Stimulated activated CD8-positive, alpha-beta memory T cell treated with anti-CD3 and anti-CD28 coated beads, Interleukin-7, amount 100 ng/mL, for 4 hours (primary cell): ENCODE measurements at regions not wholly inside any gene's neighbourhood (a gene's known extent, or its start where the extent isn't known, plus 50 kb on each side); places are given as distances from the start of the nearest gene placed in this dataset.

Experiments
- DNase-seq, 2 donors: peaks; one replicate each; pipeline ENCODE4 v3.0.0-alpha.2; 2020; ENCODE audit warnings: low read depth in 2 of 2

- no peak for DNase-seq
These were observed 1174.8 kb downstream of the MAT2B start for GRCh38 chr5:164680216-164680615.

DNA sequence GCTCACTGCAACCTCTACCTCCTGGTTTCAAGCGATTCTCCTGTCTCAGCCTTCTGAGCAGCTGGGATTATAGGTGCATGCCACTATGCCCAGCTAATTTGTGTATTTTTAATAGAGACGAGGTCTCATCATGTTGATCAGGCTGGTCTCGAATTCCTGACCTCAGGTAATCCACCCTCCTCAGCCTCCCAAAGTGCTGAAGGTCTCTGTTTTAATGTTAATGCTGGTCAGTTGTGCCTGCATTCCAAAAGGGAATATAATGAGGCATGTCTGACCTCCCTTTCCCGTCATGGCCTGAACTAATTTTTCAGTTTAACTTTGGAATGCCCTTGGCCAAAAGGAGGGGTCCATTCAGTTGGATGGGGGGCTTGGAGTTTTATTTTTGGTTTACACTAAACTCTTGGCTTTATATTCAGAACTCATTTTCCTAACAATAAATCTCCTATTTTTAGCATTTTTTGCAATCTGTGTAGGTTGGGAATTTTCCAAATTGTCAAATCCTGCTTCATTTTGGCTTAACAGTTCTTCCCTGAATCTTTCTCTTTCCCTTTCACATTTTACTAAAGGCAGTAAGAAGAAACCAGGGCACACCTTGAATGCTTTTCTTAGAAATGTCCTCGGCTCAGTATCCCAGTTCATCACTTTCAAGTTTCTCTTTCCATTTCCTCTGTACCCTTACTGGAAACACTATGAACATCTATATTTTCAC is 1175.5 kb downstream of the MAT2B start:
- DNase-seq, result no peak

- no peak for DNase-seq
These were observed 1182.0 kb downstream of the MAT2B start for GRCh38 chr5:164687391-164687790.

- no peak for DNase-seq
These were observed 1183.0 kb downstream of the MAT2B start for GRCh38 chr5:164688437-164688836.

GRCh38 chr5:164708831-164709230 is 1203.4 kb downstream of the MAT2B start:
- DNase-seq, result no peak

- DNase-seq, result no peak
These were observed 1208.3 kb downstream of the MAT2B start for GRCh38 chr5:164713682-164714081.

DNA sequence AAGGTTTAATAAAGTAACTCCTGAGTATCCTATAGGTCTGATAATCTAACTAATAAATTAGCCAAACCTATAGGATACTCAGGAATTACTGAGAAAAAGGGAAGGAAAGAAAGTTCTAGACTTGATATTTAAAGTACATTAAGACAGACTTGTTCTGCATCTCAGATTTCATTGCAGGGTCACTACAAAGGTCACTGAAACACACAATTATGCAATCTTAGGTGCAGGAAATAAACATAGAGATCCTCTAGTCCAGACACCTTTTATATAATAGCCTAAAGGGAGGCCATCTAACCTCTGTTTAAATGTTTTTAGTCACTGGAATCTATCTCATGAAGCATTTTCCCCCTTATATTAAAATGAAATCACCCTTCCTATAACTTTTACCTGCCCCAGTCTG is 1215.7 kb downstream of the MAT2B start:
- DNase-seq, result no peak

GRCh38 chr5:164721656-164722055 is 1216.2 kb downstream of the MAT2B start:
- no peak for DNase-seq

DNA sequence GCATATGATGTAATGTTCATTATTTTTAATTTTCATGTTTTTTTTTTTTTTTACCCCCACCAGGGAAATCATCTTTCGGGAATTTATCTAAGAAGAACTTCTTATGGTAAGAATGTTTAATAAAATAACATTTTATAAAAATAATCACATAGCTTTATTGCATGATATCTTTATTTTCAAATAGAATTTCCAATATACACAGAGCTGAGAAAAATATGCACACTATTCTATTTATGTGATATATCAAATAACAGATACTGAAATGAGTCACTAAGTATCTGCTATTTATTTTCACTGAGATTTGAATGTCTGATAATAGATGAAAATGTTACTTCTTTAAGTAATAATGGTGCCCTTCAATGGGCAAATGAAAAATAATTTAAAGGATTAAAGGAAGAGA is 1217.3 kb downstream of the MAT2B start:
- DNase-seq, result no peak

- DNase-seq, result no peak
These were observed 1221.6 kb downstream of the MAT2B start for GRCh38 chr5:164727012-164727411.

- DNase-seq, result no peak
These were observed 1223.3 kb downstream of the MAT2B start for GRCh38 chr5:164728733-164729132.

GRCh38 chr5:164735334-164735733 is 1229.9 kb downstream of the MAT2B start:
- no peak for DNase-seq

GRCh38 chr5:164741376-164741775 is 1236.0 kb downstream of the MAT2B start:
- DNase-seq, result no peak

- DNase-seq, result no peak
These were observed 1236.6 kb downstream of the MAT2B start for GRCh38 chr5:164742025-164742424.

GRCh38 chr5:164746723-164747122 is 1241.3 kb downstream of the MAT2B start:
- no peak for DNase-seq

- DNase-seq, result no peak
These were observed 1242.0 kb downstream of the MAT2B start for GRCh38 chr5:164747371-164747770.

DNA sequence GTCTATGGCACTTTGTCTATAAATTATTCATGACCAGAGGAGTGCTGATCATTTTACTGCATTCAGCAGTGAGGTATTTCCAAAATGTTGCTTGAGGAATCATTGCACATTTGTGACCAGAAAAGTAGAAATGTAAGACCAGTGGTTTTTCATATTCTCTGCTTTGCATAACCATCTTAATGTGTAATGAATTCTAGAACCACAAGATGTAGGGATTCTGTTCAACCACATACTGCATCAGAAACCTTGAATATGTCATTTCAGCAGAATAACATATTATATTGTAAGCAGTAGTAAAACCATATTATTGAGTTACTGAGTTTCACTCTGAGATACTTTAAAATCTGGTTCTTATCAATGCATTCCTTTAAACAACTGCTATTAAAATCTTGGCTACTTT is 1243.4 kb downstream of the MAT2B start:
- no peak for DNase-seq

DNA sequence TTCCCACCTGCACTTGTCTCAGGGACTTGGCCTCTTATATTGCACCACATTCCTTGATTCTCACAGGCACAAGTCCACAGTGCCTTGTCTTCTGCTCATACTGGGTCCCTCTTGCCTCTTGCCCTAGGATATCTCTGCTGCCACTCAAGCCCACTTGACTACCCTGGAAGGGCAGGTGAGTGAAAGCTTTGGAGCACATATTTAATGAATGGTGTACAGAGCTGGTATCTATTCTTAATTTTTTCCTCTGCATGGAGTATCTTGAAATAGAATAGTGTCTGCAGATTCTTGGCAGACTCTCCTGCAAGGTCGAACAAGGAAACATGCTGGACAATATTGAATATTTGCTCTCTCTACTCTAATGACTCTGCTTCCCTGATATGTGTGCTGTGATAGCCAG is 1248.0 kb downstream of the MAT2B start:
- DNase-seq, result no peak

GRCh38 chr5:164763206-164763605 is 1257.8 kb downstream of the MAT2B start:
- no peak for DNase-seq

- DNase-seq, result no peak
These were observed 1266.7 kb downstream of the MAT2B start for GRCh38 chr5:164772122-164772521.

- DNase-seq, result no peak
These were observed 1278.8 kb downstream of the MAT2B start for GRCh38 chr5:164784230-164784629.

DNA sequence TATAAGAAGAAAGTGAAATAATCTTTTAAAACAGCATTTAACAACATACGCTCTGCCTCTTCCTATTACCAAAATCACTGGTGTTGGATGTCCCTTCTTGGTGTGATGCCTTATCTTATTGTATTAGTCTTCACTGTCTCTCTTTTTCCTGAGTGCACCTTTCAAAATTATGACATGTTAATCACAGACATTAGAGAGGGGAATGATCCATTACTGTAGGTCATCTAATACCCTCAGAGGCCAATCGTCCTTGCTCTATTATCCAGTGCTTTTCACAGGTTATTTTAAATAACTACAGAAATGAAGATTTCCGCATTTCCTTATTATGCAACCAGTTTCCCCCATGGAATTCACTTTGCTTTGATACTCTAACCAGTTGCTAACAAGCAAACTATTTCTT is 1292.7 kb downstream of the MAT2B start:
- no peak for DNase-seq

DNA sequence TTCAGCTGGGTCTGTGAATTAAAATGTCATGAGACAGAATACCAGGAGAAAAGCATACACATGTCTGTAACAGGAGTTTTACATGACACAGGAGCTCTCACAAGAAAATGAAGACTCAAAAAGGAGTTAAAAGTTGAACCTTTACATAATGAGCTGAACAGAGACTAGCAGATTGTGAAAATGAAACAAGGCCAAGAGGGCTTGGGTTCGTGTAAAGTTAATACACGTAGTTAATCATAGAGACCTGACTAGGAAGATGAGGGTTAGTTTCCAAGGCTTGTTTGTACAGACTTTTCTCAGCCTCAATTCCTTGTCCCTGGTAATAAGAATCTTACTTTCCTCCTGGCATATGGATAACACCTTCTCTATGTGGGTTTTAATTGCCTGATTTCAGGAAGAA is 1294.0 kb downstream of the MAT2B start:
- DNase-seq, result no peak

- DNase-seq, result no peak
These were observed 1296.5 kb downstream of the MAT2B start for GRCh38 chr5:164801910-164802309.
